RKO (cell line): ENCODE measurements at regions not wholly inside any gene's neighbourhood (a gene's known extent, or its start where the extent isn't known, plus 50 kb on each side); places are given as distances from the start of the nearest gene placed in this dataset.

Experiments used
- DNase-seq: peaks from one replicate; pipeline ENCODE4 v3.0.0-alpha.2; 2016; ENCODE audit warnings: low spot score

- peak; percentile 16 for DNase-seq
These were observed 97.6 kb upstream of the HTR2A start for GRCh38 chr13:46994492-46994891.

- DNase-seq = peak; percentile 35
These were observed 95.6 kb upstream of the HTR2A start for GRCh38 chr13:46992383-46992952.

- DNase-seq = no peak
These were observed 87.0 kb upstream of the HTR2A start for GRCh38 chr13:46983881-46984280.

GRCh38 chr13:46982856-46983582 lies 86.2 kb upstream of the HTR2A start:
- no peak for DNase-seq

- no peak for DNase-seq
These were observed 78.3 kb upstream of the HTR2A start for GRCh38 chr13:46975173-46975572.

GRCh38 chr13:46968450-46968849 lies 71.6 kb upstream of the HTR2A start:
- no peak for DNase-seq

- DNase-seq = peak; percentile 47
These were observed 68.1 kb upstream of the HTR2A start for GRCh38 chr13:46964789-46965527.

GRCh38 chr13:46963904-46964303 lies 67.1 kb upstream of the HTR2A start:
- no peak for DNase-seq

- DNase-seq = peak; percentile 73
These were observed 65.6 kb upstream of the HTR2A start for GRCh38 chr13:46962281-46962941.

GRCh38 chr13:46961719-46962118 lies 64.9 kb upstream of the HTR2A start:
- DNase-seq = peak; percentile 74

GRCh38 chr13:46953941-46954340 lies 57.1 kb upstream of the HTR2A start:
- no peak for DNase-seq

GRCh38 chr13:46953331-46953730 lies 56.5 kb upstream of the HTR2A start:
- no peak for DNase-seq

- peak; percentile 40 for DNase-seq
These were observed 54.7 kb upstream of the HTR2A start for GRCh38 chr13:46951516-46951915.

- no peak for DNase-seq
These were observed 52.4 kb upstream of the HTR2A start for GRCh38 chr13:46949211-46949610.

GRCh38 chr13:46948338-46948737 lies 51.5 kb upstream of the HTR2A start:
- DNase-seq = no peak

GRCh38 chr13:46947425-46948191 lies 50.8 kb upstream of the HTR2A start:
- DNase-seq = no peak
